Stomach (tissue), 4 donors: ENCODE measurements at regions not wholly inside any gene's neighbourhood (a gene's known extent, or its start where the extent isn't known, plus 50 kb on each side); places are given as distances from the start of the nearest gene placed in this dataset.

Experiments used
- CTCF ChIP-seq, 7 experiments: fragments of 450-650 bp in 4 of 7; fragments of 200-600 bp in 3 of 7; sonication (generic) in 3 of 7; IDR thresholded peaks; one replicate each; pipeline ENCODE4 v1.5.1; 2016 to 2019; ENCODE audit warnings: antibody characterized with exemption in 7 of 7, control low read depth in 2 of 7, mild to moderate bottlenecking in 1 of 7
- POLR2A ChIP-seq, 4 donors: fragments of 450-650 bp; IDR thresholded peaks; one replicate each; pipeline ENCODE4 v1.6.1; 2016; ENCODE audit warnings: antibody characterized with exemption in 4 of 4, control low read depth in 2 of 4, mild to moderate bottlenecking in 1 of 4, moderate library complexity in 1 of 4
- POLR2AphosphoS5 ChIP-seq, 3 donors: sonication (generic); formaldehyde crosslinking; IDR thresholded peaks; one replicate each; pipeline ENCODE4 v1.6.1; 2016; ENCODE audit warnings: antibody characterized with exemption in 3 of 3

DNA sequence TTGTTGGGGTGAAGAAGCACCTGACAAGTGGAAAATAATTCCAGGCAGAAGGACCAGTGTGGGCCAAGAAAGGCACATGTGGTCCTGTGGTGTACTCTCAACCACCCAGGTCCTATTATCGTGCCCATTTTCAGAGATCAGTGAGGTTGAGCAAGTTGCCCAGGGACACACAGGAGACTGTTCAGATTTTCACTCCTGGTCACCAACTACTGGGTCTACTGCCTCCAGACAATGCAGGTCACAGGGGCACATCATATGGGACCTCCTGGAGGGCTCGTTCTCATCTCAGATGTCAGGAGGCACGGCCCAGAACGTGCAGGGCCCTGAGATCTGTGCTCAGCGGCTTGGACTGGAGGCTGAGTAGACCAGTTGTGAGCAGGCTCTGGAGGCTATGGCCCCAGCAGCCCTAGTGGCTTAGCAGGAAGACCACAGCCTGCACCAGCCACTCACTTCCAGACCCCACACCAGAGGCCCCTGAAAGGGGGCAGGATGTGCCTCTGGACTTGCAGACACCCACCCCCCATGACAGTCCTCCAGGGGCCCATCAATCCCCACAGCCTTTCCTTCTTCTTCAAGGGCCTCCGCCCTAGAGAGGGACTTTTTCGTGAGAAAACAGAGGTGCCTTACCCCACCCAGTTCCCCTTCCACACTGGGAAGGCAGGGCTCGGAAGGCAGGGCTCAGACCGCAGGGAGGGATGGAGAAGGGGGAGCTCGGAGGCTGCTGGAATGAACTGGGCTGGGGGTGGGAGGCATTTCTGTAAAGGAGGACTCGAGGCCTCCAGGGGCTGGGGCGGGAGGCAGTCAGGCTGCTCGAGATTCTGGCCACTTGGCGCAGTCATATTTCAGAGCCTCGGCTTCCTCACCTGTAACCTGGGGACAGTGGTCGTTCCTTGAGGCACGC lies 82.7 kb upstream of the NEURL1B start:
- no peak for TF ChIP-seq CTCF (IDR thresholded peaks at IDR 0.05)
- no peak for TF ChIP-seq POLR2A (IDR thresholded peaks at IDR 0.05)
- TF ChIP-seq POLR2AphosphoS5 (IDR thresholded peaks at IDR 0.05) = no peak
